Stimulated activated CD8-positive, alpha-beta memory T cell treated with anti-CD3 and anti-CD28 coated beads, Interleukin-7, amount 100 ng/mL, for 1 hour (primary cell): ENCODE measurements at regions not wholly inside any gene's neighbourhood (a gene's known extent, or its start where the extent isn't known, plus 50 kb on each side); places are given as distances from the start of the nearest gene placed in this dataset.
"Not testable (repeated sequence)": the region's sequence is repeated elsewhere in the genome, so short reads cannot be mapped to it uniquely, and the experiment has no call there.

Experiments used
- DNase-seq, 2 donors: peaks; one replicate each; pipeline ENCODE4 v3.0.0-alpha.2; 2020; ENCODE audit warnings: low read depth in 2 of 2

DNA sequence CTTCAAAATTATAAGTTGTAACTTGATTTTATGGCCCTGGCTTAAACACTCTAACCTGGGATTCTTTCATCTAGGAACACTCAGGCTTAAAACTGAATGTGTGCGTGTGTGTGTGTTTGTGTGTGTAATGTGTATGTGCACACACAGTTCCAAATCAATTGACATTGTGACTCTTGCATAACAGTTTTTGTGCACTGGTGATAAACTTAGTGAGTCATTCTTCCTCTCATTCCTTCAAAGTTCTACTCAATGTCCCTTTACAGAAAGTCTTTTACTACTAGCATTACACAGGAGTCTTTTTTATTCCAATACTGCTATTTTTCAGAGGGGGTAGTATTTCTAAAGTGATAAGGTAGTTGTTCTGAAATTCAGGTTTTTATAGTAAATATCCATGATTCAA, 943.6 kb downstream of the KCNT2 start:
- no peak for DNase-seq

DNA sequence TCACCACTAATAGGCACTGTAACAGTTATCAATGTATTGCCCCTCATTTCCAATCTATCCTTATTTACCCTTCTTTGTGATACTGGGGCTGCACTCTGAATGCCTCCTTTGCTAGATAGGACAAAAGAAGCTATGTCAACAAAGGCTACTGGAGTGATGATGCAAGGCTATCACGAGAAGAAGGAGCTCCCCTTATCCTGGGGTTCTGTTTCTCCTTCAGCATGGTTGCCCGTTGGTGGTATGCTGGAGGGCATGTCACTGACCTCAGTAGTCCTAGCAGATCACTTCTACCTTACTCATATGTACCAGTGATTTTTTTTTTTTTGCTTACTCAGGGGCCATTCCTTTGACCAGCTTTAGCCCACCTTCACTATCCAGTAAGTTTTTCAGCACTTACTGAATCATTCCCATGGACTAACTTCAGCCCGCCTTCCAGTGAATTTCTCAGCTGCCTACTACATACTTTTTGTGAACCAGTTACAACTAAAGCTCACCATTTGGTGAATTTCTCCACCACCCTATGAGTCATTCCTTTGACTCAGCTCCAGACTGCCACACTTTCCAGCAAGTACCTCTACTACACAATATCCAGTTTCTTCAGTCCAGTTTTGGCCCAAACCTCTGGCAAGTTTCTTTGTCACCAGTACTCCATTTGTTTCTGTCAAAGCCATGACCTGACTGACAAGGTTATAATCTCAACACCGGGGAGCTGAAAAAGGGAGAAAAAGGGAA, 944.5 kb downstream of the KCNT2 start:
- no peak for DNase-seq

DNA sequence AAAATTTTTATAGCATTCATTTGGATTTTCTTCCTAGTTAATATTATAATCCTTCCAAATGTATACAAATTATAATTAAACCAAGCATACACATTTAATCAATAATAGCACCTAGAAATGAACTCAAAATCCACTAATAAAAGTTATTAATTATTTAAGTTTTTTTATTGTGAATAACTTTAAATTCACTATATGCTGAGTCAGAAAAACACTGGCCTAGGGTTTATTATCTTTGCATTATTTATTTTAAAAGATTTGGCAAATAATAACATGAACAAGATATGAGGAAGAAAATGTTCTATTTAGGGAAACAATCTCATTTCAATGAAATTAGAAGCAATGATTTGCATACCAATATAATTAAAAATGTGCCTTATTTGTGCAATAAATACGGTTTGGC, 951.5 kb downstream of the KCNT2 start:
- no peak for DNase-seq

DNA sequence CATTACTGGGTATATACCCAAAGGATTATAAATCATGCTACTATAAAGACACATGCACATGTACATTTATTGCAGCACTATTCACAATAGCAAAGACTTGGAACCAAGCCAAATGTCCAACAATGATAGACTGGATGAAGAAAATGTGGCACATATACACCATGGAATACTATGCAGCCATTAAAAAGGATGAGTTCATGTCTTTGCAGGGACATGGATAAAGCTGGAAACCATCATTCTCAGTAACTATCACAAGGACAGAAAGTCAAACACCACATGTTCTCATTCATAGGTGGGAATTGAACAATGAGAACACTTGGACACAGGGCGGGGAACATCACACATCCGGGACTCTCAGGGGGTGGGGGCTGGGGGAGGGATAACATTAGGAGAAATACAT, 959.4 kb downstream of the KCNT2 start:
- DNase-seq, result not testable (repeated sequence)

DNA sequence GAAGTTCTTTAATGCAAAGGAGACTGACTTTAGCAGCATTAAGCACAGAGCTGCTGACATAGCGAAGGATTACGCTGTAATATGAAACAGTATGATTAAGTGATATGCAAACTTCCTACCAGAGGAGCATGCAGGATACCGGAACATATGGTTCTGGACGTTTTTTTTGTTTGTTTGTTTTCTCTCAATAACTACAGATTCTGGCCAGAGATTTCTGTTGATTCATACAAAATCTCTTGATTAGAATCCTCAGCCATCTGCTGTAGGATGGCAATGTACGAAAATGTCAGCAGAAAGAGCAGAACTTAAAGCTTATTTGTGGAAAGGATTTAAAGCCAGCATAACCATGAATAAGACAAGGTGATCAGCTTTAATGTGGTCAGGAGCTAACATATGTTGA, 970.7 kb downstream of the KCNT2 start:
- no peak for DNase-seq

DNA sequence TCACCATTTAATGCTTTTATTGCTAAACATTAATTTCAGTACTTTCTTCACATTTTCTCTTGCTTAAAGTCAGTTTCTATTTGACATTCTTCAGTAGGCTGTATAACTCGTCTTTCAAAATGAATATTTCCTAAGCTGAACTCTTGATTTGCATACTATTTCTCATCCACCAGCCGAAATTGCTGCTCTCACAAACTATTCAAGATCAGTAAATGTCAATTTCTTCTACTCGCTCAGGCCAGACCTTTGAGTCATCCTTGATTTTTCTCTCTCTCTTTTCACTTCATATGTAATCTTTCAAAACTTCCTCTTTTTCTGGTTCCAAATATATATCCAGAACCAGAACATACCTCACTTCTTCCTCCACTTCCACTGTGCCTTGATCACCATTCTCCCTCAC, 990.0 kb downstream of the KCNT2 start:
- no peak for DNase-seq

DNA sequence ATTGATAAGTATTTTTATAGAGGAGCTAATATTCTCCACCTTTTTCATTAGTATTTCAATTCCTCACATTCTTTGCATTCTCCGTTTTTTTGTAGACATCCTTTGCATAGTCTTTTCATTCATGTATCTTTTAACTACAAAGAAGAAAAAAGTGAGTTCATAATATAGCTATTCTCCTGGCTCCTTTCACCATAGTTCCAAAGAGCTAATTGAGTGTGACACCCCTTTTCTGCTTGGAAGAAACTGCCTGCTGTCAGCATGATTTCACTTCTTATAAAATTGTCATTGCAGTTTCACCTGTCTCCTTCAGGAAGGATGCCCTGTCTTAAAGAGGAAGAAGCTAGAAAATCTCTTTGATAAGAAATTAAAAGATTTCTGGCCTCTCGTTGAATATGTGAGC, 991.1 kb downstream of the KCNT2 start:
- DNase-seq, result no peak

DNA sequence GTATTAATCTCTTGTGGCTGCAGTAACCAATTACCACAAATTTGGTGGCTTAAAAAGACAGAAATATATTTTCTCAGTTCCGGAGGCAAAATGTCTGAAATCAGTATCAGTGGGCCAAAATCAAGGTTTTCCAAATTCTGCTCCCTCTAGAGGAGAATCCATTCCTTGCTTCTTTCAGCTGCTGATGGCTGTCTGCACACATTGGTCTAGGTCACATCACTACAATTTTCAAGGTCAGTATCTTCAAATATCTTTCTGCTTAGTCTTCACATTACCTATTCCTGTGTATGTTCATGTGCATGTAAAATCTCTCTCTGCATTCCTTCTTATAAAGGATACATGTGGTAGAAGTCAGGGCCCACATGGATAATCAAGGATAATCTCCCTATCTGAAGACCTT, 999.4 kb downstream of the KCNT2 start:
- DNase-seq, result no peak

DNA sequence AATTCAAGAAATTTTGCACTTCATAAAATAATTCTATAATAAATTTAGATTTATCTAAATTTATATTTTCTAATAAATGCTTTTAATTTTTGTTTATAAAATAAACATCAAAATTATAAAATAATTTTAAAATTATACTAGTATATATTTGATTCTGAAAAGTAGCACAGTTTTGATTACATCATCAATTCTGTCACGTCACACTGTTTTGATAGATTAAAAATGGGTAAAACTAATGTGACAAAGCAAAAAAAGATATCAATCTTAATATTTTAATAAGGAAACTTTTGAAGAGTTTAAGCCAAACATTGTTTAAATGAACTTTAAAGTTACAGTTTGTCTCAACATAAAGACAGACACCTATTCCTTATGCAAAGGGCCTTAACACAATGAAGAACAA, 1001.8 kb downstream of the KCNT2 start:
- no peak for DNase-seq

DNA sequence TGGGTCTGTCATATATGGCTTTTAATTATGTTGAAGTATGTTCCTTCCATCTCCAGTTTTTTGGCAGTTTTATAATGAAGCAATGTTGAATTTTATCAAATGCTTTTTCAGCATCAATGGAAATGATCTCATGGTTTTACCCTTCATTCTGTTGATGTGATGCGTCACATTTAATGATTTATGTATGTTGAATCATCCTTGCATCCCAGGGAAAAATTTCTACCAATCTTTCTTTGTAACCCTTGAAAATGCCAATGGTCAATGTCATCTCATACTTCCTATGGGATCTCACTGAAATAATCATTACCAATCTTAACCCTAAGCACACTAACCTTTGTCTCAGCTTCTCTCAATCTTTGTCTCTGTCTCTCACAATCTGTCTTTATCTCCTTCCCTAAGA, 1004.0 kb downstream of the KCNT2 start:
- no peak for DNase-seq

DNA sequence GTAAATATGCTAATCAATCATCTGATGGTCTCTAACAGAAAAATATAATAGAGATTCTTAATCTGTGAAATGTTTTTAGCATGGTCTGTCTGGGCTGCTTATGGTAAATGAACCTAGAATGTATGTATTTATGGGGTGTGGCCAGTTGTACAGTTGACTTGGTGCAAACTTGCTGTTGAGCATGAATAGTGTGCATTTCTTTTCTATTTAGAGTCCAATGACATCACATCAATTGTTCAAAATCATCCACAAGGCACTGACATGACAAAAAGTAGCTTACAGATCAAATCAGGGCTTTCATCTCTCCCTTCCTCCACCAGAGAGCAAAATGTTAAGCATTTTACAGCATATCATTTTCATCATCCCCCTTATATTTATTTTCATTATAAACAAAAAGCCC, 1010.3 kb downstream of the KCNT2 start:
- DNase-seq, result no peak

DNA sequence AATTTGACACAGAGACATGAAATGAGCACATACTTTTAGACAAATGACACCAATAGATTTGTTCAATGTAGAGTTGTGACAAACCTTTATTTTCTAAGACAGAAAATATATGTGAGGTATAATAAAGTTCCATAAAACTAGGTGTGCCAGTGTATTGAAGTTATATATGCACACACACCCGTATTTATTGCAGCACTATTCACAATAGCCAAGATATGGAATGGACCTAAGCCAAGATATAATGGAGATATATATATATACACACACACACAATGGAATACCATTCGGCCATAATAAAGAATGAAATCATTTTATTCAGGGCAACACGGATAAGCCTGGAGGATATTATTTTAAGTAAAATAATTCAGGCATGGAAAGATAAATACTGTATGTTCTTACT, 1013.5 kb downstream of the KCNT2 start:
- no peak for DNase-seq

DNA sequence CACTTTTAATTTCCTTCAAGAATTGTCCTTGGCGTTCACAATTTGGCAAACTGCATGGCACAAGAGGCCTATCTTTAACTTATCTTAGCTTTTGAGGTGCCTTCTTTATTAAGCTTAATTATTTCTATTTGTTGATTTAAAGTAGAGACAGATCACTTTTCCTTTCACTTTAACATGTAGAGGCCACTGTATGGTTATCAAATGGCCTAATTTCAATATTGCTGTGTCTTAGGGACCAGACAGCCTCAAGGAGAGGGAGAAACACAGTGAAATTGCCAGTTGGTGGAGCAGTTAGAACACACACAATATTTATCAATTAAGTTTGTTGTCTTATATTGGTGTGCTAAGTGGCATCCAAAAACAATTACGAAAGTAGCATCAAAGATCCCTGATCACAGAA, 1013.9 kb downstream of the KCNT2 start:
- no peak for DNase-seq

DNA sequence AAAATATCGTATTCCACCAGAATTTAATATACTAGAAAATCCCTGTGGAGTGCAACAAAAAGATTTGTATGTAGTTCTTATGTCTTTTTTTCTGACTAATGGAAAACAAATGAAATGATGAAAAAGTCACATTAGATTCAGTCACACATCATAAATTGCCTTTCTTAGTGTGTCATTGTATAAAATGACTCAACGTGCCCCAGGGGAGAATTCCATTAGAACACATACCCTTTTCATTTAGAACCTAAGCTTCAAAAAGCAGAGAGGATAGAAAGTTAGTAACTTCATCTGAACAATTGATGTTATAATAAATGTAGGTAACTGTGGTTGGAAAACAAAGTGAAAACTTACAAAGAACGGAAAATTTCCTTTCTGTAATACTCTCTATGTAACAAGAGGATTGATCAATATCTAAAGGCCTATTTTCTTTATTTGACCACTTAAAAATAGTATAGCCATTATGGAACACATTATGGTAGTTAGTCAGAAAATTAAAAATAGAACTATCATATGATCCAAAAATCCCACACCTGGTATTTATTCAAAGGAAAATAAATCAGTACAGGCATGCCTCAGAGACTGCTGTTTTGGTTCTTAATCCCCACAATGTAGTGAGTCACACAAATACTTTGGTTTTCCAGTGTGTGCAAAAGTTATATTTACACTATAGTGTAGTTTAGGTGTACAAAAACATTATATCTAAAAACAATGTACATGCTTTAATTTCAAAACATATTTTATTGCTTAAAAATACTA, 1016.1 kb downstream of the KCNT2 start:
- no peak for DNase-seq

DNA sequence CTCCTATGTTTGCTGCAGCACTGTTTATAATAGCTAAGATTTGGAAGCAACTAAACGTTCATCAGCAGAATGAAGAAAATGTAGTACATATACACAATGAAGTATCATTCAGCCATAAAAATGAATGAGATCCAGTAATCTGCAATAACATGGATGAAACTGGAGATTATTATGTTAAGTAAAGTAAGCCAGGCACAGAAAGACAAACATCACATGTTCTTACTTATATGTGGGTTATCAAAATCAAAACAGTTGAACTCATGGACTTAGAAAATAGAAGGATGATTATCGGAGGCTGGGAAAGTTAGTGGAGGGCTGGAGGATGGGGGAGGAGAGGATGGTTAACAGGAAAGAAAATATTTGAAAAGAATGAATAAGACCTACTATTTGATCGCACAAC, 1017.6 kb downstream of the KCNT2 start:
- DNase-seq, result no peak

DNA sequence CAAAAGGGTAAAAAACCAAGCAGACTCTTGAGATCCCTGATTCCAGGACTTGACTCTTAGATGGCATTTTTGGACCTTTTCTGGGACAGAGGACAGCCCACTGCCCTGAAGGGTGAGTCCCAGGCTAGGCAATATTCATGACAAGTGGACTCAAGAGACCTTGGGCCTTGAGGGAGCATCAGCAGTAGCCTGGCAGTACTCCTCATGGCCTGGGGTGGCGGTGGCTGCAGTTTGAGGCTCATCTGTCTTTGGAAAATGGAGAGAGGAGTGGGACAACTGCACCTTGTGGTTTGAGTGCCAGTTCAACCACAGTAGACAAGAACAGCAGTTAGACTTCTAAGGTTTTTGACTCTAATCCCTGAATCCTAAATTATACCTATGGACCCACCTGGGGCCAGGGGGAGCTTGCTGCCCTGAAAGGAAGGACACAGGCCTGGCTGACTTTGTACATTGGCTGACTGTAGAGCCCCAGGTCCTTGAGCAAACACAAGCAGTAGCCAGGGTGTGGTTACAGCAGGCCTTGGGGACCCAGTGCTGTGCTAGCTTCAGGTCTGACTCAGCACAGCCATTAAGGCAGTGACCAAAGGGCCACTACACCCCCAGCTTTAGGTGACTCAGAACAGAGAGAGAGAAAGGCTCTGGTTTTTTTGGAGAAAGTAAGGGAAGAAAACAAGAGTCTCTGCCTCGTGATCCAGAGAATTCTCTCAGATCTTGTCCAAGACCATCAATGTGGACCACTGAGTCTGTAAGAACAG, 1023.2 kb downstream of the KCNT2 start:
- DNase-seq, result no peak

DNA sequence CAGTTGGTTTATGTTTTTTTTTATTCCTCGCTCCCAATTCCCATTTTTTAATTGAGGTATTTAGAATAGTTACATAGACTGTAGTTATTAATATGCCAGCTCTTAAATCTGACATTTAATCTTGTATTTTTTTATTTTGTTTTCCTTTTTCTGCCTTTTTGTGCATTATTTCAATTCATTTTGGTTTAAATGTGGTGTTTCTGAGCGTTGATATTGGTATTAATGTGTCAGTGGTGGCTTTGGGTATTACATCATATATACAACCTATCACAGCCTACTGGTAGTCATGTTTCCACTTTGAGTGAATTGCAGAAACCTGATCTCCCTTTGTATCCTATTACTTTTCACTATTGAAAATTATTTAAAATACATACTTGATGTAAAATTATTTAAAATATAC, 1027.3 kb downstream of the KCNT2 start:
- DNase-seq, result no peak

DNA sequence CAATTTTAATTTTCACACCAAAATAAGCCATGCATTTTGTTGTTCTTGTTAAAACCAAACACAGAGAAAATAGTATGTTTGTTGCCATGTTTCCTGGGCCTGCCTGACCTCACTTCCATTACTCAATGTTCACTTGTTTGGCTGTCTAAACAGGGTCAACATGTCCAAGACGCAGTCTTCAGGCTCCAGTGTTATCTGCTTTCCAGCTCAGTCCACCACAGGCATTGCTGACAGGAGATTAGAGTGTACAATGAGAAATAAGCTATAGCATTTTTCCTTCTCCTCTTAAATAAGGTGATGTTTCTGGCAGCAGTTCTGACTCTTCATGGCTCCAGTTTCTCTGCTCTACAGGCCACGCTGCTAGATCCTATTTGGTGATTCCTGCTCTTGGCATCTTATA, 1030.5 kb downstream of the KCNT2 start:
- no peak for DNase-seq

DNA sequence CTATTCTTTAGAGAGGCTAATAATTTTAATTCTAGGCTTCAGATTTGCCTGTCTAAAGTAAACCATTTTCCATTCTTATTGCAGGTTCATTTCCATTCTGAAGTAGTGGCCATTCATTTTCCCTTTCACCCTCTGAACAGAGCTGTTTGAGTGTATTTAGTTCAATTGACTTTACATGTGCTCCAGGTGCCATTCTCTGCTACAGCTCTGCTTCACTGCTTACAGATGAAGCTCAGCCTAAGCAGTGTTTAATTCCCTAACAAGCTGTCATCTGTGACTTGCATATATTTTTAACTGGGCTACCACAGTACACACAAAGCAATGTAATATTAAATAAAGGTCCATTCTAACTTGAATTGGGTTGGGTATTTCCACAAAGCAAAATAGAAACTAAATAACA, 1031.6 kb downstream of the KCNT2 start:
- no peak for DNase-seq

DNA sequence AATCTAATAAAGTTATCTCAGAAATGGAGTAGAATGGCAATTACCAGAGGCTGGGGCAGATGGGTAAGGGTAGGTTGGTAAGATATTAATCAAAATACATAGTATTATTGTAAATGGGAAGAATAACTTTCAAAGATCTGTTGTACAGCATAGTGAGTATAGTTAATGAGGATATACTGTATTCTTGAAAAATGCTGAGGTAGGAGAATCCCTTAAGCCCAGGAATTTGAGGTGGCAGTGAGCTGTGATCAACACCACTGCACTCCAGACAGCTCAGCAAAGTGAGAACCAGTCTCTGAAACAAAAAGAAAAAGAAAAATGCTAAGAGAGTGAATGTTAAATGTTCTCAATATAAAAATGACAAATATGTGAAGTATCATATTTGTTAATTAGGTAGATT, 1033.7 kb downstream of the KCNT2 start:
- DNase-seq, result no peak

DNA sequence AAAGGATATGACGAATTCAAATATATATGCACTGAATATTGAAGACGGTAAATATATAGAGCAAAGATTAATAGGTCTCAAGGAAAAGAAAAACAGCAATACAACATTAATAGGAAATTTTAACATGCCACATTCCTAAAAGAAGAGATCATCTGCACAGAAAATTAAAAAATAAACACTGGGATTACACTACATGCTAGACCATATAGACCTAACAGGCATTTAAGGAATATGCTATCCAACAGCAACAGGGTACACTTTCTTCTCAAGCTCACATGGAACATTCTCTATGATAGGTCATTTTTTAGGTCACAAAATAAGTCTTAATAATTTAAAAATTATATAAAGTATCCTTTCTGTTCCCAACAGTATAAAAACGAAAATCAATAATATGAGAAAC, 1038.3 kb downstream of the KCNT2 start:
- DNase-seq, result no peak

DNA sequence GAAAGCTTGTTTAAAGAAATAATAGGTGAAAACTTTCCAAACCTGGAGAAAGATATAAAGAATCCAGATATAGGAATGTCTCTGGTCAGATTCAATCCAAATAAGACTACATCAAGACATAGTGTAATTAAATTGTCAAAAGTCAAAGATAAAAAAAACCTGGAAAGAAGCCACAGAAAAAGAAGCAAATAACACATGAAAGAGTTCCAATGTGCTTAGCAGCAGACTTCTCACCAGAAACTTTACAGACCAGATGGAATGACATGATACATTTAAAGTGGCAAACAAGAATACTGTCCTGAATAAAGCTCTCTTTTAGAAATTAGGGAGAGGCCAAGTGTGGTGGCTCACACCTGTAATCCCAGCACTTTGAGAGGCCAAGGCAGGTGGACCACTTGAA, 1039.9 kb downstream of the KCNT2 start:
- DNase-seq, result no peak

DNA sequence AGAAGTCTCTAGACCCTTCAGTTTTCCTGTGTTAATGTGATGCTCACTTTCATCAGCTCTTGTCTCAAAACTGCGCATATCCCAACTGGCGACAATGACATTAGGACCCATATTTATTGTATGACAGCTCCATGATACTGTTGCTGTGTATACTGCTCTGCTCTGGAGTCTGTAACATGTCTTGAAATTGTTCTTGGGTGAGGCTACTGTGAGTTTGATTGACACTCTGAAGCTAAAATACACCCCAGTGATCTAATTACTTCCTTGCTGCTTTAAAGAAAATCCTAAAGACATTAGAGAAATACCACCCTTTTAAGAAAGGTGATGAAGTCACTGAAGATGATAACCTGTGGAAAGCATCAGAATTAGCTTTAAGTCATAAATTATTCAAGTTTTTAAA, 1046.2 kb downstream of the KCNT2 start:
- no peak for DNase-seq
